Stimulated activated CD8-positive, alpha-beta memory T cell treated with anti-CD3 and anti-CD28 coated beads, Interleukin-15, amount 100 ng/mL, for 24 hours (primary cell): ENCODE measurements at regions not wholly inside any gene's neighbourhood (a gene's known extent, or its start where the extent isn't known, plus 50 kb on each side); places are given as distances from the start of the nearest gene placed in this dataset.

Experiments used
- DNase-seq: peaks from one replicate; pipeline ENCODE4 v3.0.0-alpha.2; 2020; ENCODE audit warnings: low read depth

DNA sequence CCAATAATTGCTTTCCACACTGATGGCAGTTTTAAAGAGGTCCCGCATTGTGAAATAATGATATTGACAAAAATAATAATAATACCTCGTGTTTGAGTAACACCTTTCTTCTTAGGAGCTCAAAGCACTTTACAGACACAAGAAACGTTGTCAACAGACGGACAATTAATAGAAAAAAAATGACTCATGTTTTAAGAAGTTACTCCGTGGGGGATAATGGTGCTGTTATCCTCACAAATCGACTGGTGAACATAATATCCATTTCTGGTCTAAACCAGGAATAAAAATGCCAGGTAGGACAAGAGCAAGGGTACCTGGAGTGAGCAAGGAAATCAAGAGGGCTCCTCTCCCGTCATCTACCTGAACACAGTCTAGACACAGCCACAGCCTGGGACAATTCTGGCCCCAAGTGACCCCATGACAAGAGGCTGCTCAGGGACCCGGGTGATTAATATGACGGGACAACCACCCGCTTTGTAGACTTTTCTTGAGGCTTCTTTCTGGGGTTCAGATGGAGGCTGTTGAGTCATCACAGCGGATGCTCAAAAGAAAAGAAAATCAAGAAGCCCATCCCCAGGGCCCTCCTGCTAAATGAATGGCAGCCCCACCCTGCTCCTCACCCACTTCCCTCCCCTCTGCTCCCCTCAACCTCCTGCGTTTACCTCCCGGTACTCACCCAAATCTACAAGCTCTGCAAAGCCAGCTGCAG, 146.2 kb upstream of the IRF2BP2 start:
- no peak for DNase-seq

GRCh38 chr1:234755449-234755863, 145.5 kb upstream of the IRF2BP2 start:
- no peak for DNase-seq

DNA sequence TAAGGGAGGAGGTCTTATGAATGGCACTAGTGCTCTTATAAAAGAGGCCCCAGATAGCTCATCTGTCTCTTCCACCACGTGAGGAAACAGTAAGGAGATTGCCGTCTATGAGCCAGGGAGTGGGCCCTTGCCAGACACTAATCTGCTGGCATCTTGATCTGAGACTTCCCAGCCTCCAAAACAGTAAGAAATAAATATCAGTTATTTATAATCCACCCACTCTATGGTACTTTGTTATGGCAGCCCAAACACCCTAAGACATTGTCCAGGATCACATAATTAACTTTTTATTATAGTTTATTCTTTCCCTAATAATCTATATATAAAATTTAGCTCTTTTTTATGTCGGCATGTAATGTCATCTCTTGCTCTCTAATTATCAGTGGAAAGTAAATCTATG, 144.0 kb upstream of the IRF2BP2 start:
- DNase-seq: no peak

- DNase-seq: no peak
Observed at GRCh38 chr1:234752927-234753326, 142.9 kb upstream of the IRF2BP2 start.

DNA sequence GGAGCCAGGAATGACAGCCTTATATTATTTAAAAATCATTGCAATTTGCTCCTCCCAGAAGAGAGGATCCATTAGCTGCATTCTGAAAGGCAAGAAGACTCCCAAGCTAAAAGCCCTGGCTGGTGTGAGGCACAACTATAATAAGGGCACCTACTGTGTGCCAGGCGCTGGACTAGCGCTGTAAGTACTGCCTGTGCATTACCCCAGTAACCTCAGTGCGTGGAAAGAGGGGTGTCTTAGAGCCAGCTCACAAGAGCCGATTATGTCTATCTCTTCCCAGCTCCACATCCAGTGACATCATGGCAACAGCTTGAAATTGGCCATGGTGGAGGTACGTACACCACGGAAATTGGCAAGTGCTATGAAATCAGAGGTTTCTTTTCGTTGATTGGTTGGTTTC, 141.7 kb upstream of the IRF2BP2 start:
- no peak for DNase-seq

GRCh38 chr1:234750922-234751627, 141.1 kb upstream of the IRF2BP2 start:
- DNase-seq: no peak

- no peak for DNase-seq
Observed at GRCh38 chr1:234748713-234749112, 138.7 kb upstream of the IRF2BP2 start.

DNA sequence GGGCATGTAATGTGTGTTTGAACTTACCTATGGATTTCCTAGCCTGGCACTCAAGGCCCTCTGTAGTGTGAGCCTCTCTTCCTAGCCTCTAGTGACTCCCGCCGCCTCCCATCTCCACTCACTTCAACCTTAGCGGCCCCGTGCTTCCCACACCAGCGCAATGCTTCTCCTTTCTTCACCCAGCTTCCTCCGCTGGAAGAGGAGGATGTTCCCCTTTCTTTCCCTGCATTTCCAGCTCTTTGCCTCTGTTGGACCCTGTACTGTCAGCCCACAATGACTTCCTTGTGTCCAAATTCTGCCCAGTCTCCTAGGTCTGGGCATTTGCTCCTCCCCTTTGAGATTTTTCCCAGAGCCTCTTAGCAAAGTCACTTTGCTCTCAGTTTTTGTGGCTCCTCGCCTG, 138.1 kb upstream of the IRF2BP2 start:
- no peak for DNase-seq

DNA sequence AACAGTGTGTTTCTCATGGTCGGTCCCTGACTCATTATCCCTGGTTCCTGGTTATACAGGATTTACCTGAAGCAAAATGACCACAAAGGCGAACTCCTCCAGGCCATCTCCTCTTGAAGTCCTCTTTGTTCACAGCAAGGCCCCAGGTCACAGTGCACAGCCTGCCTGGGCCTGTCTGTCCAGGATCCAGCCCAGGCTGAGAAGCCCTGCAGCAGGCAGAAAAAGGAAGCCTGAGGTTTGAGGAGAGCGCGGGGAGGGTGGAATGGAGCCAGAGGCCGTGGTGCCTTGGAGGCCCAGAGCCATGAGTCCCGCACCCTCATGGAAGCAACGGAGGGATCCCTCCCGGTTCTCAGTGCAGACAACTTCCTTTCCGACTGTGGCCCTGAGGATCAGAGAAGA, 136.8 kb upstream of the IRF2BP2 start:
- no peak for DNase-seq

DNA sequence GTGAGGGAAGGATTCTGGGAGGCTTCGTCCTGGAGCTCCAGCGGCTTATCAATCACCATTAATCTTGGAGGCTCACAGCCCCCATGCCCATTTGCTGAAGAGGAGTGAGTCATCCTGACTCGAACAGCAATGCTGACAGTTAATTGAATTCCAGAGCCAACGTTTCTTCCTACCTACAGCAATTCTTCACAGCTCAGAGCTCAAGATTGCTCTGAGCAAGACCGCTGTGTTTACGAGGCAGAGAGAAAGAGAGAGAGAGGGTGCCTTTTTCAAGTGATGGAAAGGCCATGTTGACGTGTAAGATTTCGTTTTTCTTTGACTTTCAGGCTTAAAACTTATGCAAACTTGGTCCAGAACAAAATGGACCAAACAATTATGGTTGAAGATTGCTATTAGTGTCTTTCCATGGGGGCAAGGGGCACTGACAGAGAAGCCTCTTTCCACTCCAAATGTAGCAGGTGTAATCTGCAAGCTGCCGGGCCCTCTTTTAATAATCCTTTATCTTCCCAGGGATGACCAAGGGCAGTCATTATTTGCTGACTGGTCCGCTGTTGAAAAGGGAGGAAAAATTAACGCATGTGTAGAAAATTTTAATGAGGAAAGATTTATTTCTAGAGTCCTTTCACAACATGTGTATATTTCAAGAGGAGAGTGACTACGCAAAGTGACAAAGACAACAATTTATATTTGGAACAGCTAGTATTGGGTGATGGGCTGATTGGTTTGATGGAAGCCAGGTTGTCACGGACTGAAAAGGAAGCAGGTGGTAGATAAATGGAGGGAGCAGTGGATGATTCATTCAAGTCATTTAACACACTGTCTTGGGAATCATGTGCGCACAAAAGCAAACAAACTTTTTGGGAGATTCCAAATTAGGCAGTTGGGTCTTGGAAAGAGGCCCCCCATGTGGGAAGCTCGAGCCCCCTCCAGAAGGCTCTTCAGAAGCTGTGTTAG, 136.1 kb upstream of the IRF2BP2 start:
- no peak for DNase-seq

DNA sequence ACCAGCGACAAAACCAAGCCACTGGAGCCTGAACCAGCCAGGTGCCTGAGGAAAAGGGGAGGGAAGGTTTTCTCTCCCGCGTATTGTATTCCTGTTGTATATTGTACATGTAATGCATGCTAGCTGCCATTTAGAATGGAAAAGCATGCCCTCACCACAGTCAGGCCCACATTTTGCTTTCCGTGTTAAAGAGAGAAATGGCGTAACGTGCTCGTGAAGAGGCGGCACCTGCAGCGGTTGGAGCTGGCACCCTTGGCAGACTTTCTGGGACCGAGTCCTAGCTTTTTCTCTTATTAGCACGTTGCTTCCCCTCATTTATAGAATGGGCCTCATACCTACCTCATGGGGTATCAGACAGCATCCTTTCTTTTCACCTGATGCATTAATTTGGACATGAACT, 135.3 kb upstream of the IRF2BP2 start:
- no peak for DNase-seq

GRCh38 chr1:234743791-234744611, 134.0 kb upstream of the IRF2BP2 start:
- DNase-seq: no peak

DNA sequence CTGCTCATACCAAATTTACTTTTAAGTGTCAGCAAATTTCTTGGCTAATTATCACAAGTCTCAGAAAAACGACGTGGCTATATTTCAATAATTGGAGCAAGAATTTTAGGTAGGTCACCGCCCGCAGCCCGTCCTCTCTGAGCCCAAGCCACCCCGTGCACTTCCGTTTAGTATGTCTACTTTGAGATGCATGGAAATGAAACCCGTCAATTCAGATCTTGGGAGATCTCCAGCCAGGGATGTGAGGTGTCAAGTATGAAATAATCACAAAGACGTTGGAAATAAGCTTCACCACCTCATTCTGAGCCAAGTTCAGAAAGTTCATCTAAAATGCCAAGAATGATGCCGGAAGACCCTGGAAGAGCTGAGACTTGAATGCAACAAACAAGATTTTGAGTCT, 132.6 kb upstream of the IRF2BP2 start:
- no peak for DNase-seq

DNA sequence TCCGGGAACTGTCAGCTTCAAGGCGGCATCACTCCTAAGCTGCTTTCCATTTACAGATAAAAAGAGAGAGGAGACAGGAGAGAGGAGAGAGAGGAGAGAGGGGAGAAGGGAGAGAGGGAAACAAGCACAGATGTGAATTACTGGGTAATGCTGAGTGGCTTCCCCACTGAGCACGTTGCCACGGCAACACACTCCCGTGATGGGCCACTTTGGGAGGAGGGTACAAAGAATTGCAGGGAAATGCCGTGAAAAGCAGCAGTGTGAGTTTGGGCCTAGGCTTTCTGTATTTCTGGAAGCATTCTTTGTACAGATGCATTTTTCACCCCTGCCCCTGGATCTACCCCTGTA, 128.0 kb upstream of the IRF2BP2 start:
- DNase-seq: no peak

GRCh38 chr1:234735916-234736315, 125.9 kb upstream of the IRF2BP2 start:
- no peak for DNase-seq

DNA sequence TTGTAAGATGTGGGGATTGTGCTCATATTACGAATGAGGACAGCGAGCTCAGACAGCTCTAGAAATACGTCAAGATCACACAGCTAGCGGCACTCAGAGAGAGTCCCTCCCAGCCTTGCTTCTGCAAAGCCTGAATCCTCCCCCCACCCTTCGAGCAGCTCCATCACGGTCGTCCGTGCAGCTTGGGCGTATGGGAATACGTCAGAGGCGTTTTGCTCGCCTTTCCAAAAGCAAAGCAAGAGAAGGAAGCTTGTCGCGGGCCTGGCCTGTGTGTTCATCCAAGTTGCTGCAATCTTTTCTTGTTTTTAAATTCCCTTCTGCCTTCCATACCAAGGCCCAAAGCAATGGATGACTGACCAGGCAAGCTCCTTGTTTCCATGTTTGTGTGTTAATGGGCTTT, 125.5 kb upstream of the IRF2BP2 start:
- DNase-seq: no peak

DNA sequence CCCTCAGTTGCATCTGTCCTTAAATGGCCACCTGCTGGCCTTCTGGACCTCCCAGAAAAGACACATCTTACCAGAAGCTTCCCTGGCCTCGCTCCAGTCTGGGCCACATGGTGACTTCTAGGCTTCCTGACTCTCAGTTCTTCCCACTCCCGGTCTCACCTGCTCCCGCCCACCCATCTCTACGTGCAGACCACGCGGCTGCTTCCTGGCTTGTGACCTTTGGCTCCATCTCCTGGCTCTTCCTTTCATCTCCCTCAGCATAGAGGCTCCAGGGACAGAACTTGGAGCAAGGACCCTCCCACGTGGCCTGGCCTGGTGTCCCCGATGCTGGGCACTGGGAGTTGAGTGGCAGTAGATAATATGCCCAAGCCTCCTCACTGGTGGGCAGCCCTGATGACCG, 124.9 kb upstream of the IRF2BP2 start:
- DNase-seq: no peak

GRCh38 chr1:234734412-234734835, 124.4 kb upstream of the IRF2BP2 start:
- no peak for DNase-seq

DNA sequence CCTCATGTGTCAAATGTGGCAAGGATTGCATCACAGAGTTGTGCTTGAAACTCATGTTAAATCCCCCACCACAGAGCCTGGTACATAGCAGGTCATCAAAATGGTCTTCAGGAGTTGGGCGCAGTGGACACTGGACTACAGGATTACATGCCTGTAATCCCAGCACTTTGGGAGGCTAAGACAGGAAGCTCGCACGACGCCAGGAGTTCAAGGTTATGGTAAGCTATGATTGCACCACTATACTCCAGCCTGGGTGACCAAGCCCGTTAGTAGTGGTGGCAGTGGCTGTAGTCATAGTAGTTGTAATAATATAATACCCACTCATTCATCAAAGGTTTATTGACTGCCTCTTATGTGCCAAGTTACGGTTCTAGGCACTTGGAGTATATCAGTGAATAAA, 123.4 kb upstream of the IRF2BP2 start:
- DNase-seq: no peak

DNA sequence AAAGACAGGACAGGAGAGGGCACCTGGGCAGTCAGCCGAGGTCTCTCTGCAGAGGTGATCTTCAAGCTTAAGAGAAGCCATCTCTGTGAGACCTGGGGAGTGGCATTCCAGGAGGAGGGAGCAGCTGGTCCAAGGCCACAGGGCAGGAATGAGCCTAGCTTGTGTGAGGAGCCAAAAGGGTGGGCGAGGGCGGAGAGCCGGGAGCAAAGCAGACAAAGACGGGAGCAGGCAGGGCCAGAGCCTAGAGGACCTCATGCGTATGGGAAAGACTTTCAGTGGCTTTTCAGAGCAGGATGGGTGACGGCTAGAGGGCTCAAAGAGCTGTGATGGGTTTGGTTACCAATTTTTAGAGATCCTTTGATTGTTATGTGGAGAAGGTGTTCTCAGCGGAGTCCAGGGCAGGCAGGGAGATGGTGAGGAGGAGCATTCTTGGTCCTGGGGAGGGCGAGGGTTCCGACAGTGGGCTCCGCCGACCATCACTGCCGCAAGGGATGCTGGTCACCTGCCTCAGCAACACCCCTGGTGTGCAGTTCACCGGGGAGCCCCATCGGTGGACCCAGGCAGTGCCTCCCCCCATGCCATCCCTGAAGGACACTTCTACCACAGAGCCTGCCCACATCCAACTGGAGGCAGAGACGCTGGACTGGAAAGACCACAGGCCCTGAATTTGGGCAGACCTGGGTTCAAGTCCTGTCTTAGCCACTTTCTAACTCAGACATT, 122.9 kb upstream of the IRF2BP2 start:
- no peak for DNase-seq

DNA sequence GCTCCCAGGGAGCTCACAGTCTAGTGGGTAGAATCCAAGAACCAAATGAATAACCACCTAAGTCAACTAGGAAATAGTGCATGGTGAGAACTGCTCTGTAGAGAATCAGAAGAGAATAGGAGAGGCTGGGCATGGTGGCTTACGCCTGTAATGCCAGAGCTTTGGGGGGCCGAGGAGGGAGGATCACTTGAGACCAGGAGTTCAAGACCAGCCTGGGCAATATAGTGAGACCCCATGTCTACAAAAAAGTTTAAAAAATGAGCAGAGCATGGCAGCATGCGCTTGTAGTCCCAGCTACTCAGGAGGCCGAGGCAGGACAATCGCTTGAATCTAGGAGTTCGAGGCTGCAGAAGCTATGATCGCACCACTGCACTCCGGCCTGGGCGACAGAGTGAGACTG, 122.3 kb upstream of the IRF2BP2 start:
- no peak for DNase-seq
